LHCN-M2 (cell line): ENCODE measurements at regions not wholly inside any gene's neighbourhood (a gene's known extent, or its start where the extent isn't known, plus 50 kb on each side); places are given as distances from the start of the nearest gene placed in this dataset.

Experiments
- DNase-seq: peaks from one replicate; pipeline ENCODE4 v3.0.0-alpha.2; 2012; ENCODE audit warnings: low read depth

- no peak for DNase-seq
Measured at GRCh38 chr4:80145739-80146138, 51.6 kb upstream of the PRDM8 start.

GRCh38 chr4:80144676-80145470, 52.4 kb upstream of the PRDM8 start:
- DNase-seq, result no peak

GRCh38 chr4:80143307-80143679, 54.0 kb upstream of the PRDM8 start:
- no peak for DNase-seq

- no peak for DNase-seq
Measured at GRCh38 chr4:80142394-80143306, 54.7 kb upstream of the PRDM8 start.

GRCh38 chr4:80141543-80141942, 55.8 kb upstream of the PRDM8 start:
- DNase-seq, result peak; percentile 45

GRCh38 chr4:80140194-80140593, 57.1 kb upstream of the PRDM8 start:
- no peak for DNase-seq

GRCh38 chr4:80139671-80140070, 57.6 kb upstream of the PRDM8 start:
- no peak for DNase-seq

GRCh38 chr4:80138551-80139538, 58.5 kb upstream of the PRDM8 start:
- DNase-seq, result peak; percentile 96

GRCh38 chr4:80137631-80138030, 59.7 kb upstream of the PRDM8 start:
- peak; percentile 68 for DNase-seq

GRCh38 chr4:80136270-80136669, 61.0 kb upstream of the PRDM8 start:
- no peak for DNase-seq

GRCh38 chr4:80135702-80136058, 61.6 kb upstream of the PRDM8 start:
- DNase-seq, result no peak

GRCh38 chr4:80134936-80135701, 62.1 kb upstream of the ANTXR2 start:
- DNase-seq, result peak; percentile 57

GRCh38 chr4:80133240-80133783, 60.3 kb upstream of the ANTXR2 start:
- DNase-seq, result no peak

- DNase-seq, result no peak
Measured at GRCh38 chr4:80129785-80130184, 56.8 kb upstream of the ANTXR2 start.

- no peak for DNase-seq
Measured at GRCh38 chr4:80128941-80129340, 55.9 kb upstream of the ANTXR2 start.

- no peak for DNase-seq
Measured at GRCh38 chr4:80127870-80128419, 54.9 kb upstream of the ANTXR2 start.

- no peak for DNase-seq
Measured at GRCh38 chr4:80126435-80126834, 53.4 kb upstream of the ANTXR2 start.

GRCh38 chr4:80125252-80126177, 52.5 kb upstream of the ANTXR2 start:
- DNase-seq, result peak; percentile 84
